Activated T-cell treated with anti-CD3 and anti-CD28 coated beads for 48 hours (primary cell): ENCODE measurements at regions not wholly inside any gene's neighbourhood (a gene's known extent, or its start where the extent isn't known, plus 50 kb on each side); places are given as distances from the start of the nearest gene placed in this dataset.
A peak's percentile ranks its signal among the peaks of the same experiment; 100 is the strongest.
"Not testable (repeated sequence)": the region's sequence is repeated elsewhere in the genome, so short reads cannot be mapped to it uniquely, and the experiment has no call there.

Experiments used
- DNase-seq: peaks from one replicate; pipeline ENCODE4 v3.0.0-alpha.2; 2020; ENCODE audit warnings: low read depth

- DNase-seq = no peak
Observed at GRCh38 chr15:77877869-77878577, 199.5 kb downstream of the TBC1D2B start.

- not testable (repeated sequence) for DNase-seq
Observed at GRCh38 chr15:77876107-77876820, 201.2 kb downstream of the TBC1D2B start.

- DNase-seq = peak; percentile 26
Observed at GRCh38 chr15:77875066-77875721, 202.3 kb downstream of the TBC1D2B start.

GRCh38 chr15:77874063-77874462, 203.4 kb downstream of the TBC1D2B start:
- DNase-seq = no peak

- not testable (repeated sequence) for DNase-seq
Observed at GRCh38 chr15:77872521-77873425, 204.7 kb downstream of the TBC1D2B start.

- no peak for DNase-seq
Observed at GRCh38 chr15:77871852-77872371, 205.6 kb downstream of the TBC1D2B start.

- peak; percentile 33 for DNase-seq
Observed at GRCh38 chr15:77870195-77871065, 207.1 kb downstream of the TBC1D2B start.

- no peak for DNase-seq
Observed at GRCh38 chr15:77869021-77869895, 208.3 kb downstream of the TBC1D2B start.

GRCh38 chr15:77868048-77868629, 209.4 kb downstream of the TBC1D2B start:
- not testable (repeated sequence) for DNase-seq

GRCh38 chr15:77867266-77868047, 210.1 kb downstream of the TBC1D2B start:
- DNase-seq = no peak

- no peak for DNase-seq
Observed at GRCh38 chr15:77866596-77867125, 210.8 kb downstream of the TBC1D2B start.

GRCh38 chr15:77866186-77866585, 211.3 kb downstream of the TBC1D2B start:
- DNase-seq = no peak

GRCh38 chr15:77865701-77866100, 211.8 kb downstream of the TBC1D2B start:
- DNase-seq = no peak

- DNase-seq = no peak
Observed at GRCh38 chr15:77865106-77865610, 212.4 kb downstream of the TBC1D2B start.

- DNase-seq = no peak
Observed at GRCh38 chr15:77864211-77865105, 213.1 kb downstream of the TBC1D2B start.

GRCh38 chr15:77863491-77864105, 213.9 kb downstream of the TBC1D2B start:
- no peak for DNase-seq
